ENCODE measurements at regions not wholly inside any gene's neighbourhood (a gene's known extent, or its start where the extent isn't known, plus 50 kb on each side); places are given as distances from the start of the nearest gene placed in this dataset.
"Not testable (repeated sequence)": the region's sequence is repeated elsewhere in the genome, so short reads cannot be mapped to it uniquely, and the experiment has no call there.

- TF ChIP-seq USF2 (IDR thresholded peaks at IDR 0.05; ENCODE audit: low read length); CTCF (IDR thresholded peaks at IDR 0.05; ENCODE audit: control extremely low read depth in 1 of 3, insufficient read depth in 1 of 3, low read depth in 1 of 3, low read length in 3 of 3); RFX5 (IDR thresholded peaks at IDR 0.05; ENCODE audit: borderline replicate concordance, low read depth, low read length); POLR2A (IDR thresholded peaks at IDR 0.05; ENCODE audit: control extremely low read depth in 1 of 2, low read depth in 2 of 2, low read length in 2 of 2); CHD7 (IDR thresholded peaks at IDR 0.05; ENCODE audit: insufficient replicate concordance, low read length); SIRT6 (IDR thresholded peaks at IDR 0.05; ENCODE audit: low read length): not testable (repeated sequence)
Observed at GRCh38 chr1:149635290-149635899, 51.7 kb downstream of the PPIAL4C start.
